Panc1 (cell line): ENCODE measurements at regions not wholly inside any gene's neighbourhood (a gene's known extent, or its start where the extent isn't known, plus 50 kb on each side); places are given as distances from the start of the nearest gene placed in this dataset.

Experiments
- ATAC-seq: fragments of 200-7000 bp; cut with Tn5 transposase; 2 replicates; pipeline ENCODE4 v1.9.1; 2020; ENCODE audit warnings: mild to moderate bottlenecking, moderate library complexity
- BruUV-seq: library from RNA; stranded (reverse); fragments of 400-500 nt; replicated peaks from 2 replicates; lab custom pipeline; 2021; lab: Mats Ljungman, UMichigan
- CTCF ChIA-PET: fragments of 300-600 bp; sonication (Branson Sonifier 250); formaldehyde crosslinking; loops from one replicate; lab custom pipeline; 2022; ENCODE audit warnings: antibody characterized with exemption; lab: Charles Lee
- POLR2A ChIA-PET: fragments of 300-600 bp; sonication (Branson Sonifier 250); formaldehyde crosslinking; loops from one replicate; lab custom pipeline; 2022; ENCODE audit warnings: antibody characterized with exemption; lab: Charles Lee
- DNase-seq: peaks from one replicate; pipeline ENCODE4 v3.0.0-alpha.2; 2010; ENCODE audit warnings: low read depth, low spot score
- H3K27ac ChIP-seq: 2 replicates; pipeline ENCODE4 v1.5.1; 2011; ENCODE audit warnings: mild to moderate bottlenecking, low read length, inconsistent platforms
- H3K27me3 ChIP-seq: fragments of 200-500 bp; sonication (Bioruptor generic); 2 replicates; pipeline ENCODE4 v1.6.0; 2014; ENCODE audit warnings: low read length, inconsistent platforms; ENCODE audit not compliant: control insufficient read depth, insufficient read depth
- H3K36me3 ChIP-seq: fragments of 200-500 bp; sonication (Bioruptor generic); 2 replicates; pipeline ENCODE4 v1.5.1; 2014; ENCODE audit warnings: inconsistent platforms, mild to moderate bottlenecking, low read length, moderate library complexity; ENCODE audit not compliant: control insufficient read depth, insufficient read depth
- H3K4me1 ChIP-seq: 2 replicates; pipeline ENCODE4 v1.5.1; 2011; ENCODE audit warnings: inconsistent platforms, mild to moderate bottlenecking, low read length, moderate library complexity; ENCODE audit not compliant: control insufficient read depth, insufficient read depth
- H3K4me3 ChIP-seq, 2 experiments: 2 replicates each; pipeline ENCODE4 v1.5.1; 2011 to 2012; ENCODE audit warnings: low read depth in 2 of 2, low read length in 2 of 2, mild to moderate bottlenecking in 2 of 2, inconsistent platforms in 1 of 2, moderate library complexity in 1 of 2
- H3K9me3 ChIP-seq: fragments of 200-500 bp; sonication (Bioruptor generic); 2 replicates; pipeline ENCODE4 v1.5.1; 2014; ENCODE audit warnings: low read depth, mild to moderate bottlenecking, inconsistent platforms, low read length, moderate library complexity; ENCODE audit not compliant: control insufficient read depth, insufficient read depth
- CTCF ChIP-seq: fragments of 450-650 bp; IDR thresholded peaks from 2 replicates; pipeline ENCODE4 v1.5.1; 2017; ENCODE audit warnings: mild to moderate bottlenecking
- POLR2AphosphoS5 ChIP-seq: IDR thresholded peaks from 2 replicates; pipeline ENCODE4 v1.6.1; 2012; ENCODE audit warnings: mild to moderate bottlenecking, low read depth, low read length, moderate library complexity
- SIN3A ChIP-seq: IDR thresholded peaks from 2 replicates; pipeline ENCODE4 v1.6.1; 2012; ENCODE audit warnings: low read depth, mild to moderate bottlenecking, low read length, moderate library complexity, borderline replicate concordance; ENCODE audit not compliant: insufficient read depth
- TCF7L2 ChIP-seq: IDR thresholded peaks from 2 replicates; pipeline ENCODE4 v1.6.1; 2011; ENCODE audit warnings: mild to moderate bottlenecking, low read depth, low read length, inconsistent platforms
- in situ Hi-C: cut with HindIII; loops from 2 replicates; pipeline ENCODE4 v1.10.0; 2016; ENCODE audit warnings: low sequenced_read_pairs, low pct_unique_long_range_greater_than_20kb
- intact Hi-C: fragments of 100-400 bp; cut with micrococcal nuclease; formaldehyde crosslinking; loops from one replicate; pipeline ENCODE4 v1.10.0; 2022; ENCODE audit not compliant: unreplicated experiment
- TF ChIP-seq, protein P1 (sequence below), 2 experiments: IDR thresholded peaks; 2 replicates each; pipeline ENCODE4 v1.6.1; 2011 to 2012; ENCODE audit warnings: low read depth in 2 of 2, control low read depth in 1 of 2, low read length in 1 of 2, mild to moderate bottlenecking in 1 of 2, moderate library complexity in 1 of 2; ENCODE audit not compliant: insufficient read depth in 1 of 2

DNA sequence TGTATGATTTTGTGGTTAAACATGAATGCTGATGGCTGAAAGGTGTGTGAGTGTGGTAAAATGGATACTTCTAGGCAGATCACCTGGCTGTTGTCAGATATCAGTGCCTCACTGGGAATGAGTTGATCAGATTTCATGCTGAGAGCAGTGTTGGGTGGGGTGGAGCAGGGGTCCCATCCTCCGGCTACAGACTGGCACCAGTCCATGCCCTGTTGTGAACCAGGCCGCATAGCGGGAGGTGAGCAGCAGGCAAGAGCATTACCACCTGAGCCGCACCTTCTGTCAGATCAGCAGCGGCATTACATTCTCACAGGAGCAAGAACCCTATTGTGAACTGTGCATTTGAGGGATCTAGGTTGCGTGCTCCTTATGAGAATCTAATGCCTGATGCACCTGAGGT lies 78.7 kb downstream of the GLI2 start:
- no peaks in the 10 kb centered on the region for H3K36me3 ChIP-seq
- BruUV-seq, result no TSS peak
- no peak overlapping the region for H3K4me3 ChIP-seq
- TF ChIP-seq, protein P1, sequence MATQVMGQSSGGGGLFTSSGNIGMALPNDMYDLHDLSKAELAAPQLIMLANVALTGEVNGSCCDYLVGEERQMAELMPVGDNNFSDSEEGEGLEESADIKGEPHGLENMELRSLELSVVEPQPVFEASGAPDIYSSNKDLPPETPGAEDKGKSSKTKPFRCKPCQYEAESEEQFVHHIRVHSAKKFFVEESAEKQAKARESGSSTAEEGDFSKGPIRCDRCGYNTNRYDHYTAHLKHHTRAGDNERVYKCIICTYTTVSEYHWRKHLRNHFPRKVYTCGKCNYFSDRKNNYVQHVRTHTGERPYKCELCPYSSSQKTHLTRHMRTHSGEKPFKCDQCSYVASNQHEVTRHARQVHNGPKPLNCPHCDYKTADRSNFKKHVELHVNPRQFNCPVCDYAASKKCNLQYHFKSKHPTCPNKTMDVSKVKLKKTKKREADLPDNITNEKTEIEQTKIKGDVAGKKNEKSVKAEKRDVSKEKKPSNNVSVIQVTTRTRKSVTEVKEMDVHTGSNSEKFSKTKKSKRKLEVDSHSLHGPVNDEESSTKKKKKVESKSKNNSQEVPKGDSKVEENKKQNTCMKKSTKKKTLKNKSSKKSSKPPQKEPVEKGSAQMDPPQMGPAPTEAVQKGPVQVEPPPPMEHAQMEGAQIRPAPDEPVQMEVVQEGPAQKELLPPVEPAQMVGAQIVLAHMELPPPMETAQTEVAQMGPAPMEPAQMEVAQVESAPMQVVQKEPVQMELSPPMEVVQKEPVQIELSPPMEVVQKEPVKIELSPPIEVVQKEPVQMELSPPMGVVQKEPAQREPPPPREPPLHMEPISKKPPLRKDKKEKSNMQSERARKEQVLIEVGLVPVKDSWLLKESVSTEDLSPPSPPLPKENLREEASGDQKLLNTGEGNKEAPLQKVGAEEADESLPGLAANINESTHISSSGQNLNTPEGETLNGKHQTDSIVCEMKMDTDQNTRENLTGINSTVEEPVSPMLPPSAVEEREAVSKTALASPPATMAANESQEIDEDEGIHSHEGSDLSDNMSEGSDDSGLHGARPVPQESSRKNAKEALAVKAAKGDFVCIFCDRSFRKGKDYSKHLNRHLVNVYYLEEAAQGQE (IDR thresholded peaks at IDR 0.05; ENCODE audit: insufficient read depth in 1 of 2, low read depth in 2 of 2, low read length in 1 of 2), result no peak
- TF ChIP-seq POLR2AphosphoS5, result no peak
- TF ChIP-seq SIN3A, result no peak
- no peak for TF ChIP-seq TCF7L2
- no peak for TF ChIP-seq CTCF
- H3K4me1 ChIP-seq, result no peaks in the 10 kb centered on the region
- intact Hi-C loops, result no loop called here
- DNase-seq (no peak), ATAC-seq (no peak)
- no peak overlapping the region for H3K27ac ChIP-seq
- H3K27me3 ChIP-seq, result no peaks in the 10 kb centered on the region
- in situ Hi-C loops, result no loop called here
- no peaks in the 10 kb centered on the region for H3K9me3 ChIP-seq
- ChIA-PET CTCF (no interaction called here), POLR2A (no interaction called here)

DNA sequence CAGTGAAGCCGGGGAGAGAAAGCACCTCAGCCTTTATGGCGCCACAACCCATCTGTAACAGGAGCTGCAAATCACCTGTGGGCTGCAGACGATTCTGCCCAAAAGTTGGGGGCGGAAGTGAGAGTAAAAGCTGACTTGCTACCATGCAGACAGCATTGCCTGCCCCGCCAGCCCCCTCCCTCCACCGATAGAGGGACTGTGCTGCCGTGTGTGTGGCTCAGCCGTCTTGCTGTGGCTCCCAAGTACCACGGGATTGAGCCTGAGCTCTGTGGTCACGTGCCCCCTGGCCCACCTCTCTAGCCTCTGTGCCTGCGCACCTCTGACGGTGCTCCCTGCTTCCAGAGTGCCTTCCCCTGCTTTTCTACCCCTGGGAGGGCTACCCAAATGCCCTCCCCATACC lies 79.6 kb downstream of the GLI2 start:
- no peak for ATAC-seq
- in situ Hi-C loops, result no loop called here
- no peaks in the 10 kb centered on the region for H3K4me1 ChIP-seq
- no peak for DNase-seq
- no peaks in the 10 kb centered on the region for H3K36me3 ChIP-seq
- intact Hi-C loops, result no loop called here
- no peaks in the 10 kb centered on the region for H3K9me3 ChIP-seq
- ChIA-PET CTCF (no interaction called here), POLR2A (no interaction called here)
- BruUV-seq, result no TSS peak
- no peaks in the 10 kb centered on the region for H3K27me3 ChIP-seq
- TF ChIP-seq TCF7L2 (no peak), CTCF (no peak), POLR2AphosphoS5 (no peak), SIN3A (no peak)
- TF ChIP-seq, protein P1 (IDR thresholded peaks at IDR 0.05; ENCODE audit: insufficient read depth in 1 of 2, low read depth in 2 of 2, low read length in 1 of 2), result no peak
- H3K27ac ChIP-seq, result no peak overlapping the region
- no peak overlapping the region for H3K4me3 ChIP-seq
